ENCODE measurements at regions not wholly inside any gene's neighbourhood (a gene's known extent, or its start where the extent isn't known, plus 50 kb on each side); places are given as distances from the start of the nearest gene placed in this dataset.

- H3K9me3 ChIP-seq (replicated peaks in 1 of 3), result no peaks in the 10 kb centered on the region
- no peak overlapping the region for H3K27ac ChIP-seq
- peaks cover 4 to 7% of the 10 kb centered on the region in 2 donors for H3K4me1 ChIP-seq (replicated peaks in 1 of 2)
- no peaks in the 10 kb centered on the region for H3K36me3 ChIP-seq (replicated peaks in 1 of 2)
- H3K4me3 ChIP-seq, result no peak overlapping the region
- no peak for DNase-seq
- TF ChIP-seq POLR2A (IDR thresholded peaks at IDR 0.05), result no peak
- TF ChIP-seq, protein P1, sequence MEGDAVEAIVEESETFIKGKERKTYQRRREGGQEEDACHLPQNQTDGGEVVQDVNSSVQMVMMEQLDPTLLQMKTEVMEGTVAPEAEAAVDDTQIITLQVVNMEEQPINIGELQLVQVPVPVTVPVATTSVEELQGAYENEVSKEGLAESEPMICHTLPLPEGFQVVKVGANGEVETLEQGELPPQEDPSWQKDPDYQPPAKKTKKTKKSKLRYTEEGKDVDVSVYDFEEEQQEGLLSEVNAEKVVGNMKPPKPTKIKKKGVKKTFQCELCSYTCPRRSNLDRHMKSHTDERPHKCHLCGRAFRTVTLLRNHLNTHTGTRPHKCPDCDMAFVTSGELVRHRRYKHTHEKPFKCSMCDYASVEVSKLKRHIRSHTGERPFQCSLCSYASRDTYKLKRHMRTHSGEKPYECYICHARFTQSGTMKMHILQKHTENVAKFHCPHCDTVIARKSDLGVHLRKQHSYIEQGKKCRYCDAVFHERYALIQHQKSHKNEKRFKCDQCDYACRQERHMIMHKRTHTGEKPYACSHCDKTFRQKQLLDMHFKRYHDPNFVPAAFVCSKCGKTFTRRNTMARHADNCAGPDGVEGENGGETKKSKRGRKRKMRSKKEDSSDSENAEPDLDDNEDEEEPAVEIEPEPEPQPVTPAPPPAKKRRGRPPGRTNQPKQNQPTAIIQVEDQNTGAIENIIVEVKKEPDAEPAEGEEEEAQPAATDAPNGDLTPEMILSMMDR (IDR thresholded peaks at IDR 0.05), result no peak
- whole genome bisulfite sequencing, 4 donors, result 85 to 96% (median 90%) methylated on average over 1 of the region's 1 CpG
- intact Hi-C loops (cut with DNase I), result no loop called here
- no peaks in the 10 kb centered on the region for H3K27me3 ChIP-seq
Measured at GRCh38 chr5:167290478-167290877, 1001.0 kb upstream of the WWC1 start.

GRCh38 chr5:167294882-167295680 lies 996.4 kb upstream of the WWC1 start:
- peak overlapping the region in 4 of 5 donors; percentile 16 to 41 (median 24) for H3K27ac ChIP-seq
- DNase-seq, result peak in 4 of 7 donors; percentile 12 to 48 (median 20)
- no peaks in the 10 kb centered on the region for H3K9me3 ChIP-seq (replicated peaks in 1 of 3)
- no peak overlapping the region for H3K4me3 ChIP-seq
- intact Hi-C loops (cut with DNase I), result no loop called here
- TF ChIP-seq, protein P1 (IDR thresholded peaks at IDR 0.05), result no peak
- no peak for TF ChIP-seq POLR2A (IDR thresholded peaks at IDR 0.05)
- WGBS, 4 donors, result 38 to 50% (median 41%) methylated on average over 3 of the region's 3 CpGs
- no peaks in the 10 kb centered on the region for H3K27me3 ChIP-seq
- no peaks in the 10 kb centered on the region for H3K36me3 ChIP-seq (replicated peaks in 1 of 2)
- peaks cover 7 to 9% of the 10 kb centered on the region in 2 donors for H3K4me1 ChIP-seq (replicated peaks in 1 of 2)

DNA sequence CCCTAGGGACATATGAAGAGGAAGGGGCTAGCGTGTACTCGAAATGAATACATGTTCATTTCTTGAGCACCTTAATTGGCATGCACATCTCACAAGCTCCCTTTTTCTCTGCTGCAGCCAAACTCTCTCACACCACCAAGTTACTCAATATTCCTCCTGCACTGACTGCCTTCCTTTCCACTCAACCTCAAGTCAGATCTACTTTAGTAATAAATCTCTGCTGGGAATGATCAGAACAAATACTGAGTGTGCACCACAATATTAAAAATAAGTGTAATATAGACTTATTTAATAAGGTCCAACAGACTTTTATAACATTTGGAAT lies 995.8 kb upstream of the WWC1 start:
- no peak for DNase-seq
- Histone ChIP-seq H3K4me3 (no peak overlapping the region), H3K27ac (peak overlapping the region in 2 of 5 donors; percentile 28 to 41), H3K27me3 (no peaks in the 10 kb centered on the region), H3K9me3 (replicated peaks in 1 of 3) (no peaks in the 10 kb centered on the region), H3K4me1 (replicated peaks in 1 of 2) (peaks cover 7 to 9% of the 10 kb centered on the region in 2 donors), H3K36me3 (replicated peaks in 1 of 2) (no peaks in the 10 kb centered on the region)
- no peak for TF ChIP-seq POLR2A (IDR thresholded peaks at IDR 0.05)
- TF ChIP-seq, protein P1 (IDR thresholded peaks at IDR 0.05), result no peak
- intact Hi-C loops (cut with DNase I), result no loop called here
- 80 to 87% (median 82%) methylated on average over 2 of the region's 2 CpGs for WGBS, 4 donors

GRCh38 chr5:167296066-167296465 lies 995.4 kb upstream of the WWC1 start:
- no peak for DNase-seq
- Histone ChIP-seq H3K27ac (no peak overlapping the region), H3K4me1 (replicated peaks in 1 of 2) (peaks cover 7 to 9% of the 10 kb centered on the region in 2 donors), H3K36me3 (replicated peaks in 1 of 2) (no peaks in the 10 kb centered on the region), H3K9me3 (replicated peaks in 1 of 3) (no peaks in the 10 kb centered on the region), H3K27me3 (no peaks in the 10 kb centered on the region), H3K4me3 (no peak overlapping the region)
- intact Hi-C loops (cut with DNase I), result no loop called here
- TF ChIP-seq POLR2A (IDR thresholded peaks at IDR 0.05), result no peak
- TF ChIP-seq, protein P1 (IDR thresholded peaks at IDR 0.05), result no peak
- WGBS, 4 donors, result 58 to 72% (median 65%) methylated on average over 5 of the region's 5 CpGs
